NCI-H1092 (cell line): ENCODE measurements at regions not wholly inside any gene's neighbourhood (a gene's known extent, or its start where the extent isn't known, plus 50 kb on each side); places are given as distances from the start of the nearest gene placed in this dataset.

ENCODE experiments used
- DNase-seq: peaks from one replicate; lab custom pipeline; 2025; lab: John Stamatoyannopoulos, UW

GRCh38 chr2:207289295-207290018, 123.7 kb upstream of the KLF7 start:
- DNase-seq, result no peak

DNA sequence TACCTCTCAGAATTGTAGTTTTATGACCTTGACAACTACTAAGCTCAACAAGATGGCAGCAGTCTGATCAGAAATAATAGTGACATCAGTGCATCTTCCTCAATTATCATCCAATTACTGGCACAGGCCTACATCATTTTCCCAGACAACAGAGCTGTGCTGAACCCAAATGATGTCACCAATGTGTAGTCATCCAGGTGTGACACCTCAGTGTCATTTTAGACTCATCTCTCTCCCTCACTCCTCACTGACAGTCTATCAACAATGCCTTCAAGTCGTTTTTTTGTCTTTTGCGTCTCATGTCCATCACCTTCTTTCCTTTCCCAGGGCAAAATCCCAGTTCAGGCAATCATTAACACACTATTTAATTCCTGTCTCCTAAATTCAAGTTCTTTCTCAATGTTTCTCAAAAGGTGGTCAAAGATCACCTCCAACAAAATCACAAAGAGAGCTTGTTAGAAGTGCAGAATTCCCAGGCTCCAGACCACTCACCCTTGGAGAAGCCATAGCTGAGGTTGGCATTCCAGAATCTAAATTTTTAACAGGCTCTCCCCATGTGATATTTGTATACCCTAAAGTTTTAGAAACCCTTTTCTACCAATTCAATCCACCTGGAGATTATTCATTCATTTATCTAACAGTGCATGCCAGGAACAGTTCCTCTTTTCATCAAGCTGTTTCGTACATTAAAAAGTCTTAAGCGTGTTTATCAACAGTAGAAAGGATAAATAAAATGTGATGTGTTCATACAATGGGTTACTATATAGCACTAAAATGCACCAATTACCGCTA, 125.3 kb upstream of the KLF7 start:
- DNase-seq, result no peak

- no peak for DNase-seq
These were observed 126.0 kb upstream of the KLF7 start for GRCh38 chr2:207291625-207292252.

DNA sequence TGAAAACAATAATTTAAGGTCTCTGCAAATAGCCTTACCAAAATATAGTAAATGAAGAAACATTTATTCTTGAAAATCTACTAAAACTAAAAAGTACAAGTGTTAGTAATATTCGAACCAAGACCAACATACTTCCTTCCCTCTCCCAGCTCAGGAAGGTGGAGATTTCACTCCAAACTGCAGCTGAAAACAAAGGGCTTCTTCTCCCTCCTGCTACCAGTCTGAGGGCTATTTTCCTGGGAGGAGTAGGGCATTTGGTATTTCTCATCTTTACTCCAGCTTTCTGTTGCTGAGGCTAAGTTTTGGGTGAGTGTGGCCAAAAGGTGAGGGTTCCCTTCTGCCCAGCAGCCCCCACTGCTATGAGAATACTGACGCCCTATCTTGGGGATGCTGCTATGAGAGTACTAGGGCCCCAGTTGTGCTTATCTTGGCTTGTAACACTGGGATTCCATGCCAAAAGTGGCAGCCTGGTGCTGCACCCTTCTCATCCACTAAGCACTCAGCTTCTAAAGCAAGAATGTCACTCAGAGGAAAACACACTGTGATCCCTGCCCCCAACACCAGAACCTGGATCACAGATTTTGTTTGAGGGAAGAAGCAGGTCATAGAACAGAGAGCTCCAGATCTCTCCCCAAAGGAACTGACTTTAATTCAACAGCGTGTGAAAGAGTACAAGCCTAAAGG, 130.7 kb upstream of the KLF7 start:
- DNase-seq, result no peak

GRCh38 chr2:207300817-207301216, 135.1 kb upstream of the KLF7 start:
- DNase-seq, result no peak

DNA sequence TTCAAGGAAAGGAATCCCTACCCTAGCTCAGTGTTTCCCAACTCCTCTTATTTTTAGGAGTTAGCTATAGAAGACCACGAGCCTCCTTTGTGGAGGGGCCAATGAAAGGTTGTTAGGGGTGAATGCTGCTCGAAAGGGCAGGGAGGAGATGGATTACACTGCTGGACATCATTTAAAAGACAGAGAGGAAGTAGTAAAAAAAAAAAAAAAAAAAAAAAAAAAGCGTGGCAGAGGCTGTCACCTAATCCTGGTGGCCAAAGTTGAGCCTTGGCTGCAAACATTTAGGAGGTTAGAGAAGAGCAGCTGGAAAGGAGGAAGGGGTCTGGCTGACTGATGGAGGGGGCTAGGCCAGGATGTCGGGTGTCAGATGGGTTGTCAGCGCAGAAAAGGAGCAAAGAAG, 139.0 kb upstream of the KLF7 start:
- no peak for DNase-seq

GRCh38 chr2:207308519-207309224, 142.9 kb upstream of the KLF7 start:
- DNase-seq, result no peak

- DNase-seq, result no peak
These were observed 145.7 kb upstream of the KLF7 start for GRCh38 chr2:207311316-207312005.

- no peak for DNase-seq
These were observed 146.2 kb upstream of the KLF7 start for GRCh38 chr2:207312006-207312356.

DNA sequence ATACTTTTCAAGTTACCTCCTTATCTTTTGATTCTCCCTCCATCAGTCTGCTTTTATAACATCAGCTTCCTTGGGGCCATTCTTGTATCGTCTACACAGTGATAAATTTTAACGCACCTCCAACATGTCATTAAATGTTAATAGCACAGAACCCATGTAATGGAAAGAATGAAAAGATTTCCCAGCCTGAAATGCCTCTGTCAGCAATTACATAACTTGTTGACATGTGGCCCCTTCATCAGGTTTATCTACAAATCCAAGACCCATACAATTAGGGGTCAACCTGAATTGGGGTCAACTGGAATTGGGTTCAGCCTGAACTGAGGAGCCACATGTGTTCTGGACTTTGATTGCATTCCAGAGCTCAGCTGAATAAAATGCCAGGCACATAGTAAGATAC, 148.2 kb upstream of the KLF7 start:
- no peak for DNase-seq

GRCh38 chr2:207315131-207315530, 149.4 kb upstream of the KLF7 start:
- DNase-seq, result no peak

DNA sequence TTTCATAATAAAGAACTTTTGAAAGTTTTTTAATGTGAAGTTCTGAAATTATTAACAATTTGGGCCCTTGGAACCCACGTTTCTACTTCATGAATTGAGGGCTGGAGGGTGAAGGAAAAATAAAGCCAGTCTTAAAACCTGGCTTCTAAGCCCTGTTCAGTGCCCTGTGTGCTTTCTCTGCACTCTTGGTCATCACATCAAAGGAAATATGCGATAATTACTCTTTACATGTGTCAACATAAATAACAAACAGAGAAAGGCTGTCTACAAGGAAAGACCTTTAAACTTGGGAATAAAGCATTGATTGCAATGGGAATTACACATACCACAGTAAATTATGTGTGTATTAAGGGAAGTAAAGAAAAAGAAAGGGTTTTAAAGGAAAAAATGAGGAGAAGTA, 150.7 kb upstream of the KLF7 start:
- no peak for DNase-seq

DNA sequence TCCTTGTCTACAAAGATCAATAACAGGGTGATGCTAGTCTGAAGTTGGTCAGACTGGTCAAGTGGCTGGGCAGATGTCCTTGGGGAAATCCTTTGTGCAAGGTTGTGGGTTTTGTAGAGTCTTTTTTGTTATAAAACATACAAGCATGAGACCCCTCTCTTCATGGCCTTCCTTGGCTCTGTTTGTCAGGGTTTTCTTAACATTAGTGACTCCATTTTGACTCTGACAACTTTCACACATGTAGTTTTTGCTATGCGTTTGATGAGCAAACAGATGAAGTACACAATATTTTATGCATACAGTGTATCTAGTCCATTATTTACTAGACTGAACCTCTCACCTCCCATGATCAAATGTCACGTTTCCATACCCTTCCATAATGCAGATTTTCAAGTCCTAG, 151.2 kb upstream of the KLF7 start:
- DNase-seq, result no peak

DNA sequence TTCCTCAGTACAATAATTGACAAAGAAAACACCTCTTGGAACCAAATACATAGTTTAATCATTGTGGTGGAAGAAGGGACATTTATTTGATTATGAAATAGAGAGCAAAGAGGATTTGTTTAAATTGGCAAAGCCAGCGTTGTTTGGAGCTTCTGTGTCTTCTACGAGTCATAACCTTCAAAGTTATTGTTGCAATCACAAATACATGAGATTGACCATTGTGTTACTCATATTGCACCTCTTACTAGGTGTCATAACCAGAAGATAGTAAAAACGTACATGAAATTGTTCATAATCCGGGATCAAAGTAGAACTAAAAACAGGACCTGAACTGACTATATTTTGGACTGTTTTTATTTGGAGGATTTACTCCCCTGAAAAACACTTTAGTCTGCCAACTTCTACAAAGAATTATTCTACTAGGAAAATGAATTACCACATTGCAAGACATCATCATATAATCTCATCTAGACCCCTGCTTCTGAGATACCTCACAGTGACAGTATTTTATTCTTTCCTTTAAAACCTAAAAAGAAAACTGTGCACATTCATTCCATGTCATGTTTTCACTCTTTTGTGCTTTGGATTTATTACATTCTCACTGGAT, 151.7 kb upstream of the KLF7 start:
- DNase-seq, result no peak

GRCh38 chr2:207318181-207318628, 152.5 kb upstream of the KLF7 start:
- no peak for DNase-seq

GRCh38 chr2:207319316-207319715, 153.6 kb upstream of the KLF7 start:
- DNase-seq, result no peak

- DNase-seq, result no peak
These were observed 154.8 kb upstream of the KLF7 start for GRCh38 chr2:207320381-207321159.

- no peak for DNase-seq
These were observed 155.8 kb upstream of the KLF7 start for GRCh38 chr2:207321514-207321913.

- DNase-seq, result no peak
These were observed 158.3 kb upstream of the KLF7 start for GRCh38 chr2:207324001-207324400.

DNA sequence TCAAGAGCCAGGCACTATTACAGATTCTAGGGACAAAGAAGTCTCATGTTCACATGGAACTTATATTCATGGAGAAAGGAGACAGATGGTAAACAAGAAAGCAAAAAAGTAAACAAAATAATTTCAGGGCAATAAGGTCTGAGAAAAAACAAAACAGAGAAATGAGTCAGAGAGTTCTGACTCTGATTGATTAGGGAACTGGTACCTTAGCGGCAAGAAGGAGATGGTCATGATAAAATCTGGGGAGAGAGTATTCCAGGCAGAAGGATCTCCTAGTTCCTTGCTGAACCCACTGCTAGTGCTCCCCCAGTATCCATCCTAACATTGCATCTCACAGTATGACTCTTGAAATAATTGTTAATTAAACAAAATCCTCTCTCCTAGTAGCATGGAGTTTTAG, 161.8 kb upstream of the KLF7 start:
- no peak for DNase-seq
